Tibial artery (tissue), 4 donors: ENCODE measurements at regions not wholly inside any gene's neighbourhood (a gene's known extent, or its start where the extent isn't known, plus 50 kb on each side); places are given as distances from the start of the nearest gene placed in this dataset.

Experiments
- DNase-seq, 2 donors: peaks; one replicate each; pipeline ENCODE4 v3.0.0-alpha.2; 2019
- H3K27ac ChIP-seq, 2 donors: fragments of 200-600 bp; sonication (generic) in 1 of 2; 1 replicate in 1 of 2; 2 replicates in 1 of 2; pipeline ENCODE4 v1.5.1; 2018 to 2019; ENCODE audit warnings: mild to moderate bottlenecking in 1 of 2
- H3K27me3 ChIP-seq, 2 donors: fragments of 200-600 bp; sonication (generic) in 1 of 2; one replicate each; pipeline versions ENCODE4 v1.5.1 to v1.6.0; 2016 to 2019
- H3K36me3 ChIP-seq, 3 donors: fragments of 200-600 bp; sonication (generic) in 2 of 3; one replicate each; pipeline ENCODE4 v1.5.1; 2016 to 2019; ENCODE audit warnings: mild to moderate bottlenecking in 2 of 3
- H3K4me1 ChIP-seq, 4 donors: fragments of 200-600 bp; sonication (generic) in 2 of 4; 1 replicate in 3 of 4; 2 replicates in 1 of 4; pipeline ENCODE4 v1.5.1; 2016 to 2019
- H3K4me3 ChIP-seq, 2 donors: fragments of 200-600 bp; sonication (generic) in 1 of 2; 1 replicate in 1 of 2; 2 replicates in 1 of 2; pipeline ENCODE4 v1.5.1; 2018 to 2019; ENCODE audit warnings: mild to moderate bottlenecking in 2 of 2
- H3K9me3 ChIP-seq, 3 donors: fragments of 200-600 bp; sonication (generic) in 1 of 3; one replicate each; pipeline ENCODE4 v1.5.1; 2016 to 2019
- intact Hi-C: fragments of 100-400 bp; cut with DNase I; formaldehyde crosslinking; loops from one replicate; pipeline ENCODE4 v1.15.0; 2023; ENCODE audit warnings: low total_unique reads
- TF ChIP-seq, protein P1 (sequence below), 2 experiments: fragments of 200-600 bp in 1 of 2; fragments of 450-650 bp in 1 of 2; IDR thresholded peaks; one replicate each; pipeline ENCODE4 v1.5.1; 2017 to 2019; ENCODE audit warnings: antibody characterized with exemption in 2 of 2, mild to moderate bottlenecking in 1 of 2, moderate library complexity in 1 of 2

DNA sequence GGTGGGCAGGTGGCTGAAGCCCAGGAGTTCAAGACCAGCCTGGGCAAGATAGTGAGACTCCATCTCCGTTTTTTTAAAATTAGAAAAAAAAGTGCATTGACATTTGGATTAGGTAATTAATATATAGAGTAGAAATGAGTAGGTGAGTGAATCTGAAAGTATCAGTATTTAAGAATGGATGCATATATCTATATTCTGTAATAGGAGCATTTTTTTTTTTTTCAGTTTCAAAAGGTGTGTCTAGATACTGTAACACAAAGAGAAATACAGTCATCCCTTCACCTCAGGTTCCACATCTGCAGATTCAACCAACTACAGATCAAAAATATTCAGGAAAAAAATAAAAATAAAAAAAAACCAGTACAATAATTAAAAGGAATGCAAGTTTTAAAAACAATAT, 50.8 kb downstream of the RBM27 start:
- intact Hi-C loops = no loop called here
- Histone ChIP-seq H3K36me3 (peaks cover 25 to 64% (median 31%) of the 10 kb centered on the region in 3 donors), H3K4me3 (no peak overlapping the region), H3K27me3 (no peaks in the 10 kb centered on the region), H3K4me1 (no peaks in the 10 kb centered on the region), H3K27ac (no peak overlapping the region), H3K9me3 (no peaks in the 10 kb centered on the region)
- no peak for DNase-seq
- TF ChIP-seq, protein P1, sequence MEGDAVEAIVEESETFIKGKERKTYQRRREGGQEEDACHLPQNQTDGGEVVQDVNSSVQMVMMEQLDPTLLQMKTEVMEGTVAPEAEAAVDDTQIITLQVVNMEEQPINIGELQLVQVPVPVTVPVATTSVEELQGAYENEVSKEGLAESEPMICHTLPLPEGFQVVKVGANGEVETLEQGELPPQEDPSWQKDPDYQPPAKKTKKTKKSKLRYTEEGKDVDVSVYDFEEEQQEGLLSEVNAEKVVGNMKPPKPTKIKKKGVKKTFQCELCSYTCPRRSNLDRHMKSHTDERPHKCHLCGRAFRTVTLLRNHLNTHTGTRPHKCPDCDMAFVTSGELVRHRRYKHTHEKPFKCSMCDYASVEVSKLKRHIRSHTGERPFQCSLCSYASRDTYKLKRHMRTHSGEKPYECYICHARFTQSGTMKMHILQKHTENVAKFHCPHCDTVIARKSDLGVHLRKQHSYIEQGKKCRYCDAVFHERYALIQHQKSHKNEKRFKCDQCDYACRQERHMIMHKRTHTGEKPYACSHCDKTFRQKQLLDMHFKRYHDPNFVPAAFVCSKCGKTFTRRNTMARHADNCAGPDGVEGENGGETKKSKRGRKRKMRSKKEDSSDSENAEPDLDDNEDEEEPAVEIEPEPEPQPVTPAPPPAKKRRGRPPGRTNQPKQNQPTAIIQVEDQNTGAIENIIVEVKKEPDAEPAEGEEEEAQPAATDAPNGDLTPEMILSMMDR (IDR thresholded peaks at IDR 0.05) = no peak

- intact Hi-C loops = no loop called here
- TF ChIP-seq, protein P1 (IDR thresholded peaks at IDR 0.05) = no peak
- Histone ChIP-seq H3K27ac (no peak overlapping the region), H3K4me3 (no peak overlapping the region), H3K36me3 (peaks cover 70 to 86% (median 71%) of the 10 kb centered on the region in 3 donors), H3K27me3 (no peaks in the 10 kb centered on the region), H3K4me1 (no peaks in the 10 kb centered on the region), H3K9me3 (no peaks in the 10 kb centered on the region)
- no peak for DNase-seq
Measured at GRCh38 chr5:146273109-146273508, 65.5 kb upstream of the POU4F3 start.

DNA sequence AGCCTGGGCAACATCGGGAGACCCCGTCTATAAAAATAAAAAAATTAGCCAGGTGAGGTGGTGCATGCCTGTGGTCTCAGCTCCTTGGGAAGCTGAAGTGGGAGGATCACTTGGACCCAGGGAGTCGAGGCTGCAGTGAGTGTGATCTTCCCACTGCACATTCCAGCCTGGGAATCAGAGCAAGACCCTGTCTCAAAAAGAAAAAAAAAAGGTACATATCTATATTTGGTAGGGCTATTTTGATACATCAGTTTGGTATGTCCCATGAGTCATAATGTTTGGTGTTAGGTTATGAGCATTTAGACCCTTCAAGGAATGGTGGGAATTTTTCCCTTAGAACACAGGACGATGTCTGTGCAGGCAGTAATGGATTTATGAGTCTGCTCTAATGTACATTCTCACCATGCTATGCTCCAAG, 55.3 kb upstream of the POU4F3 start:
- TF ChIP-seq, protein P1 (IDR thresholded peaks at IDR 0.05) = no peak
- intact Hi-C loops = no loop called here
- no peak for DNase-seq
- Histone ChIP-seq H3K4me1 (peaks cover 0 to 27% (median 4%) of the 10 kb centered on the region in 4 donors), H3K27me3 (no peaks in the 10 kb centered on the region), H3K9me3 (no peaks in the 10 kb centered on the region), H3K27ac (peak overlapping the region; percentile 41 to 59), H3K4me3 (no peak overlapping the region), H3K36me3 (peaks cover 15 to 35% (median 16%) of the 10 kb centered on the region in 3 donors)

DNA sequence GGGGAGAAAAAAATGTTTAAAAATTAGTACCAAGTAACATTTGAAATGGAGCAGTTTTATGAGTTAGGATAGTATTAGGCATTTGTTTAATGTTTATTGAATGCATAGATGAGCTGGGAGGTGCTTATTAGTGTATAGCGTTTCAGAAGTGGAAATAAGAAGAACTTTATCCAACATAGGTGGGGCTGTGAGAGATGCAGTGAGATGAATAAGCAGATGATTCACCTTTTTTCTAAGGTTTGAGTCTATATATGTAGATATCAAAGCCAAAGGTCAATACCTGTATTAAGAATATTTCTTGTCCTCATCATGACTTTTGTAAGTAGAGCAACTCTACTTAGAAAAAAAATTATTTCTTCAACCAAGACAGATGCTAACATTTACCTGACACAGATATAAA, 54.6 kb upstream of the POU4F3 start:
- H3K9me3 ChIP-seq = no peaks in the 10 kb centered on the region
- H3K4me3 ChIP-seq = no peak overlapping the region
- TF ChIP-seq, protein P1 (IDR thresholded peaks at IDR 0.05) = no peak
- H3K4me1 ChIP-seq = peaks cover 0 to 27% (median 4%) of the 10 kb centered on the region in 4 donors
- peak overlapping the region; percentile 41 to 59 for H3K27ac ChIP-seq
- no peaks in the 10 kb centered on the region for H3K27me3 ChIP-seq
- intact Hi-C loops = no loop called here
- no peak for DNase-seq
- H3K36me3 ChIP-seq = peaks cover 10 to 29% (median 15%) of the 10 kb centered on the region in 3 donors
